SHP77 (cell line): ENCODE measurements at regions not wholly inside any gene's neighbourhood (a gene's known extent, or its start where the extent isn't known, plus 50 kb on each side); places are given as distances from the start of the nearest gene placed in this dataset.
A peak's percentile ranks its signal among the peaks of the same experiment; 100 is the strongest.
"Not testable (repeated sequence)": the region's sequence is repeated elsewhere in the genome, so short reads cannot be mapped to it uniquely, and the experiment has no call there.

Source experiments
- DNase-seq, 2 experiments: peaks; one replicate each; lab custom pipeline; 2025; lab: John Stamatoyannopoulos, UW

DNA sequence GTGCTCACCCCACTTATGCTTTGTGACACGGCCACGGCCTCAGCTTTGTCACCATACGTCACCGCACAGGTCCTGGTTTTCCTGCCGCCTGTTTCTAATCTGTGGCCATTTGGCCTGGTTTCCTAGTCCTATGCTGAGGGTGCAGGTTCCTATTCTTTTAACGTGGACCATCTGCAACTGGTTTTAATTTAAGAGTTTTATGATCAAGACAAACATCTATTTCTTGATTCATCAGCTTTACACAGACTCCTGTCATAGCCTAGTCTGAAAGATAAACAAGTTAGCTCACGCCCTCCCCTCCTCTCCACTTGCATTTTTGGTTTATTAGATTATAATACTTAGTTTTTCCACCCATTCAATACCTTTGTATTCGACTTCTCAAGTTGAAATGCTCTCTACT, 97.5 kb upstream of the RPS6KA2 start:
- DNase-seq, result no peak

- no peak for DNase-seq
Measured at GRCh38 chr6:166722785-166723184, 95.7 kb upstream of the RPS6KA2 start.

- DNase-seq, result no peak
Measured at GRCh38 chr6:166721576-166721975, 94.5 kb upstream of the RPS6KA2 start.

GRCh38 chr6:166720856-166721255, 93.8 kb upstream of the RPS6KA2 start:
- DNase-seq, result no peak

- DNase-seq, result no peak
Measured at GRCh38 chr6:166719019-166719418, 92.0 kb upstream of the RPS6KA2 start.

DNA sequence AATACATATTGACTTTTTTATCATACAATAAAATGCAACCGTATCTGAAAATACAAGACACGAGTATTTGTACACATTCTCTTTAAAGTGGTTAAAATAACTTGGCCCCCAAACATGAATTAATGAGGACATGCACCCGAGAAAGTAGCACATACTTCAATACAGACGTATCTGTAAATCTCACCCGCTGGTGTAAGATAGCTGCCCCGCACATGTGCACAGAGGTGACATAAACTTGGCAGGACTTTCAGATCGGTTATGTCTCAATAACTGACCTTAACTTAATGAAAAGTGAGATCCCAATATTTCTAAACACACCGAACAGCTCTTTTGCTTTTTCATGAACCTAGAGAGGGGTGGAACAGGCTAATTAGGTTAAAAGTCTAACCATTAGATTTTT, 91.5 kb upstream of the RPS6KA2 start:
- DNase-seq, result no peak

DNA sequence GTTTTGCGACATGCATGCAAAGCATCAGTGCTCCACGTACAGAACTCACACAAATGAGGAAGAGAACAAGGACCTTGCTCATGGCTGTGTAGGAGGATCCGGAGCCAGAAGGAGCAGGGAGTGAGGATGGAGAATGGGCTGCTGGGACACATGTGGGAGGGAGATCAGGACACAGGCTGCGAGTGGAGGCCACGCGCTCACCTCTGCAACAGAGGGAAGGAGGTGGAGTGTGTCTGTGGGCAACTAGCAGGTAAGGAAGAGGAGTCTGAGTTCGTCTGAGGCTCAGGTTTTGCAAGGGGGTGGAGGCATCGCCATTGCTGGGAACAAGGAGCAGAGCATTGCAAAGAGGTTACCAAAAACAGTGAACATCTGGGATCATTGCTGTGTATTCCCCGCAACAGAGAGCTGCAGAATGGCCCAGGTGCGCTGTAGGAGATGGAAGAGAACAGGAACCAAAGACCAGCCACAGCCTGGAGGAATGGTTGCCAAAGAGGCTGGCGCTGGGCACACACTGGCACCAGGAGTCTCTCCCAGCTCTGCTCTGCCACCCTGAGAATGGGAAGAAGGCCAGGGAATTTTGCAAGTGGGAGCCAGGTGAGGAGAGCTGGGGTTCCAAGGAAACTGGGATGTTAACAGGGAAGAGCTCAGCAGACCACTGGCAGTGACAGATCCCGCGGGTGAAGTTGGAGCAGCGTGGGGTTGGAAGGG, 90.0 kb upstream of the RPS6KA2 start:
- no peak for DNase-seq

DNA sequence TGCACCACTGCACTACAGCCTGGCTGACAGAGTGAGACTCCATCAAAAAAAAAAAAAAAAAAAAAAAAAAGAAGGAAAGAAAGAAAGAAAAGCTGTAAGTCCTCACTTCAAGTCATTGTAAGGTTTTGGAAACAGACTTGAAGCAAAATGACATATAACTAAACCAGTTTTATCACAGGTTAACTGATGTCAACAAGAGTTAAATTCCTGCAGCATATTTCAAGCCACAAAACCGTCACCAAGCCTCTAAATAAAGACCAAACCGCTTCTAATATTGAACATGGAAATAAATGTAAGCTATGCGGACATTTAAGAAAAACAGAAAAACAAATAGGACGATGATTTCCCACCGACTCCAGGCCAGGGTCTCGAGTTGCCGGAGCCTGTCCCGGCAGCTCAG, 88.9 kb upstream of the RPS6KA2 start:
- DNase-seq, result no peak

GRCh38 chr6:166715065-166715464, 88.0 kb upstream of the RPS6KA2 start:
- no peak for DNase-seq

DNA sequence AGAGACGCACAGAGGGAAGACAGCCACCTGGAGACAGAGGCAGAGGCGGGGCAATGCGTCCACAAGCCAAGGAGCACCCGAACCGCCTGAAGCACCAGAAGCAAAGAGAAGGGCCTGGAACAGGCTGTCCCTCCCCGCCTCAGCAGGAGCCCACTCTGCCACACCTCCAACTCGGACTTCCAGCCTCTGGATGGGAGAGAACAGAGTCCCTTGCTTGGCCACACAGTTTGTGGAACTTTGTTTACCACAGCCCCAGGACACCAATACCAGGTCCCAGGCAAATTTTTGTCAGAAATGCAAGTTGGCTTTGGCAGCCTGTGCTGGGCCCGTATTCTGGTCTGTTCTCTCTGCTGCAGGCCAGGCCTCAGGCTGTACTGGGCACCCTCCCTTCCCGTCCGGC, 87.5 kb upstream of the RPS6KA2 start:
- DNase-seq, result no peak

- DNase-seq, result no peak
Measured at GRCh38 chr6:166714187-166714510, 87.1 kb upstream of the RPS6KA2 start.

DNA sequence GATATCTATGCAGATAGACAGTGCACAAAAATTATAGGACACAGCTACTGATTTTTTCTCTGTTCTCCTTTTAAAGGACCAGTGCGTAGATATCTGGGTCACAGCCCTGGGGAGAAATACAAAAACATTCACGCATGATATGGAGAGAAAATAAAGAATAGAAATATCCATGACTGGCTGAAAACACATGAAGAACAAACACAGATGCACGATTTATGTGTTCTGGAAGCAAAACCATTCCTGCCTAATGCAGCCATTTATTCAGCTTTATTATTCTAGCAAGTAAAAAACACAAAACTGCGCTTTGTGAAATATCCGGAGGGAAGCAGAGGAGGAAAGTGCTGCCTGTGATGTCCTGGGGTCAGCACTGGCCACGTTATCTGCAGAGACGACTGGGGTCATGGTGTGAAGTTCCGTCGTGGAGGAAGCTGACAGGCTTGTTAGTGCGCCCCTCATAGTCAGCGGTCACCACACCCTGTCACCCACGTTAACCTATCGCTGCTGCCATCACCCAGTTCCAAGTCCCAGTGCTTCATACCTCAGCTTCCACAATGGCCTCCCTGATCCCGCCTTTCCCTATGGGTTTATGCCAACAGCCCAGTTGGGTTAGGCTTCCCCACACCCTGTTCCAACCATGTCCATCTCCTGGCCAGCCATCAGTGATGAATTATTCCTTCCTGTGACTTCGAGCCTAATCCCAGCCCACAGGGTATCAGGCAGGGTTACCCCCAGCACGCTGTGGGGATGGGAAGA, 86.6 kb upstream of the RPS6KA2 start:
- no peak for DNase-seq

- no peak for DNase-seq
Measured at GRCh38 chr6:166712286-166713228, 85.5 kb upstream of the RPS6KA2 start.

GRCh38 chr6:166710084-166710483, 83.0 kb upstream of the RPS6KA2 start:
- DNase-seq, result no peak

GRCh38 chr6:166708460-166708859, 81.4 kb upstream of the RPS6KA2 start:
- no peak for DNase-seq

DNA sequence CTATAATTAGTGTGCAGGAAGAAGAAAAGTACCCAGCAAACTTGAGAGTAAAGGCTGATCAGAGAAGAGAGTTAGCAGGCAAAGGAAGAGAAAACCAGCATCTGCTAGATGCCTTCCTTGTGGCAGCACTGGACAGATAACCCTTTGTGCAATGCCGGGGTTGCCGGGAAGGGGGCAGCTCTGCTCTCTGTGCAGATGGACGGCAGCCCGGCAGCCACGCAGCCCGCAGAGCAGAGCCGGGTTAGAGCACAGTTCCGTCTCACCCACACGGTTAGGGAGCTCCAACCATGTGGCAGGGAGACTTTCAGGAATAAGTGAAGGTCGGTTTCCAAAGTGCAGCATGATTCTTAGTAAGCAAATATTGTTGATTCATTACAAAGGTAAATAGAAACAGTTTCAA, 80.0 kb upstream of the RPS6KA2 start:
- DNase-seq, result peak; percentile 59 to 61

DNA sequence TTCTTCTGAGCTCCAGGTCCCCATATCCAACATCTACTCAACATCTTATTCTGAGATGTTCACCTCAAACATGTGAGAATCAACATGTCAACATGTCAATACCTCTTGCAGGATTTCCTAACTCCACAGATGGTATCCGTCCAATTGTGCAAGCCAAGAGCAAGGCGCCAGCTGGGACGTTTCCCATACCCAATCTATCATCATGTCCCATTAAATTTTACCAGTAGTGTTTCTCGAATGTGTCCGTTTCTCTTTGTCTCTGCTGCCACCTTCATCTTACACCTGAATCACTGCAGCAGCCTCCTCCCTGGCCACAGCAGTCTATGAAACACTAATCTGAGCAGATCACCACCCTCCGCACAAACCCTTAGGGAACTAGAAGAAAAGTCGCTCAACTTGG, 78.0 kb upstream of the RPS6KA2 start:
- DNase-seq, result no peak

GRCh38 chr6:166704171-166704570, 77.1 kb upstream of the RPS6KA2 start:
- DNase-seq, result no peak

GRCh38 chr6:166703149-166703710, 76.2 kb upstream of the RPS6KA2 start:
- DNase-seq, result no peak

DNA sequence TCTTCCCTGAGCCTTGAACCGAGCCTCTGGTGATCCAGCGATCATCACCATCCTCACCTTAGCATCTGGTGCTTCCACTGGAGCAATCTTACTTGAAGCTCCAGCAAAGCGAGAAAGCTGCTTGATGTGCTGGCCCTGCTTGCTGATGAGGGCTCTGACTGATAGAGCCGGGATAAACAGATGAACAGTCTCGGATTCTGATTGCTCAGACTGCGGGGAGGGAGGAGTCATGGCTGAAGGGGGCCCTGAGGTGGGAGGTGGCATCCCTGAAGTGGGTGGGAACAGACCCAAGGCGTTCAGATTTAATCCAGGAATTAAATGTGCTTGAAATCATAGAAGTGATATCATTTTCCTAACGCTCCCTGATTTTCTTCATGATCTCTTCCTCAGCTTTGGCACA, 74.4 kb upstream of the RPS6KA2 start:
- not testable (repeated sequence) for DNase-seq

DNA sequence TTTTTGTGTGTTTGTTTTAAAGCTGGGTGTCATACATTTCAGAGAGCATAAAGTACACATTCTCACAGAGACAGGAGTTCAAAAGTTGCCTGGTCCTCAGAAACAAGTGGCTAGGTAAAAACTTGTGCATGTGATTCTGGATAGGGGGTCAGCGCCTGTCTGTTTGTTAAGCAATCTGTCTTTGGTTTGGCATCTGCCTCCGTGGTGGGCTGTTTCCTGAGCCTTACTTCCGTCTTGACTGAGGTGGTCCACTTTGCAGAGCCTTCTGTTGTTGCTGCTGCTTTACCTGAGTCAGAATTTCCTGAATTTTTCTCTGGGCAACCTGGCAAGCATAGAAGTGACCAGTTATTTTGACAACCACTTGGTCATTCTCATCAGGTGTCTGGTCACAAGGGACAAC, 73.8 kb upstream of the RPS6KA2 start:
- DNase-seq, result not testable (repeated sequence)

- no peak for DNase-seq
Measured at GRCh38 chr6:166697113-166697512, 70.1 kb upstream of the RPS6KA2 start.
